GM12878 (cell line): ENCODE measurements at regions not wholly inside any gene's neighbourhood (a gene's known extent, or its start where the extent isn't known, plus 50 kb on each side); places are given as distances from the start of the nearest gene placed in this dataset.

Experiments
- ATAC-seq: fragments of 200-7000 bp; cut with Tn5 transposase; 3 replicates; pipeline ENCODE4 v1.9.1; 2020; ENCODE audit warnings: mild to moderate bottlenecking, moderate library complexity
- BruUV-seq: library from RNA; stranded (reverse); fragments of 400-500 nt; replicated peaks from 2 replicates; lab custom pipeline; 2021; lab: Mats Ljungman, UMichigan
- CTCF ChIA-PET: fragments of 300-600 bp; sonication (Branson Sonifier 250); formaldehyde crosslinking; extraction: SDS; loops from one replicate; lab custom pipeline; 2021; ENCODE audit warnings: inconsistent platforms; lab: Yijun Ruan, JAX
- POLR2A ChIA-PET: fragments of 350-600 bp; formaldehyde crosslinking; extraction: SDS; loops from one replicate; lab custom pipeline; 2021; ENCODE audit warnings: inconsistent platforms; lab: Charles Lee
- RAD21 ChIA-PET: fragments of 300-600 bp; sonication (Branson Sonifier 250); formaldehyde crosslinking; loops from one replicate; lab custom pipeline; 2023; ENCODE audit warnings: antibody characterized with exemption; ENCODE audit not compliant: unreplicated experiment; lab: Charles Lee
- SMC1A ChIA-PET: fragments of 300-600 bp; sonication (Branson Sonifier 250); formaldehyde crosslinking; loops from one replicate; lab custom pipeline; 2023; ENCODE audit not compliant: unreplicated experiment, uncharacterized antibody; lab: Charles Lee
- DNase-seq: peaks from one replicate; pipeline ENCODE4 v3.0.0-alpha.2; 2011; ENCODE audit warnings: low read depth, low spot score
- FAIRE-seq: peaks from 3 replicates; lab custom pipeline; 2011; peaks lifted over from hg19 to GRCh38; lab: Jason Lieb, UNC
- H2AFZ ChIP-seq: 2 replicates; pipeline ENCODE4 v1.6.0; 2011; ENCODE audit warnings: low read depth, low read length, control low read depth; ENCODE audit not compliant: control insufficient read depth
- H3K27ac ChIP-seq: 2 replicates; pipeline ENCODE4 v1.5.1; 2011; ENCODE audit warnings: control low read depth; ENCODE audit not compliant: control insufficient read depth, insufficient read depth
- H3K27me3 ChIP-seq, 2 experiments: replicated peaks in 1 of 2; 2 replicates each; pipeline versions ENCODE4 v1.6.0 to v1.6.1; 2011; ENCODE audit warnings: low read length in 1 of 2; ENCODE audit not compliant: control insufficient read depth in 2 of 2, insufficient read depth in 2 of 2
- H3K36me3 ChIP-seq, 2 experiments: 2 replicates each; pipeline ENCODE4 v1.5.1; 2011; ENCODE audit warnings: low read length in 1 of 2; ENCODE audit not compliant: control insufficient read depth in 2 of 2, insufficient read depth in 2 of 2
- H3K4me1 ChIP-seq: 2 replicates; pipeline ENCODE4 v1.6.1; 2011; ENCODE audit warnings: mild to moderate bottlenecking, low read length, moderate library complexity, mixed read lengths; ENCODE audit not compliant: control insufficient read depth, insufficient read depth
- H3K4me2 ChIP-seq: 2 replicates; pipeline ENCODE4 v1.6.0; 2011; ENCODE audit warnings: control low read depth; ENCODE audit not compliant: control insufficient read depth, insufficient read depth
- H3K4me3 ChIP-seq: fragments of 200-600 bp; sonication (generic); 2 replicates; pipeline ENCODE4 v1.5.1; 2016
- H3K79me2 ChIP-seq: 2 replicates; pipeline ENCODE4 v1.6.0; 2011; ENCODE audit warnings: low read length; ENCODE audit not compliant: control insufficient read depth, insufficient read depth
- H3K9ac ChIP-seq: 2 replicates; pipeline ENCODE4 v1.8.0; 2011; ENCODE audit warnings: low read length, control low read depth, mixed read lengths; ENCODE audit not compliant: control insufficient read depth, insufficient read depth
- H3K9me3 ChIP-seq: replicated peaks from 3 replicates; pipeline ENCODE4 v1.5.1; 2011; ENCODE audit warnings: mild to moderate bottlenecking, low read length; ENCODE audit not compliant: control insufficient read depth, insufficient read depth
- H4K20me1 ChIP-seq: 2 replicates; pipeline ENCODE4 v1.6.0; 2011; ENCODE audit not compliant: control insufficient read depth, insufficient read depth
- ASH2L ChIP-seq: fragments of 300-600, 200-600 bp; sonication (generic); IDR thresholded peaks from 2 replicates; pipeline ENCODE4 v1.6.1; 2017; ENCODE audit warnings: low read depth, mild to moderate bottlenecking, borderline replicate concordance
- DPF2 ChIP-seq: fragments of 450-650 bp; IDR thresholded peaks from 2 replicates; pipeline ENCODE4 v1.6.1; 2017; ENCODE audit warnings: mild to moderate bottlenecking
- EP300 ChIP-seq, 2 experiments: fragments of 150-350 bp in 1 of 2; IDR thresholded peaks; 2 replicates each; pipeline ENCODE4 v1.6.1; 2011 to 2012; ENCODE audit warnings: low read depth in 2 of 2, low read length in 2 of 2, borderline replicate concordance in 1 of 2, improper control_type of control experiment in 1 of 2, inconsistent platforms in 1 of 2; ENCODE audit not compliant: control insufficient read depth in 1 of 2
- FOXM1 ChIP-seq: IDR thresholded peaks from 2 replicates; pipeline ENCODE4 v1.6.1; 2012; ENCODE audit warnings: low read depth, mild to moderate bottlenecking, inconsistent platforms, low read length, moderate library complexity
- HDGF ChIP-seq: fragments of 450-650 bp; IDR thresholded peaks from 2 replicates; pipeline ENCODE4 v1.6.1; 2016; ENCODE audit warnings: antibody characterized with exemption
- PRDM15 ChIP-seq: fragments of 450-650 bp; formaldehyde crosslinking; IDR thresholded peaks from 2 replicates; pipeline ENCODE4 v1.4.0; 2020; ENCODE audit warnings: mild to moderate bottlenecking, moderate library complexity
- RBBP5 ChIP-seq: fragments of 200-600 bp; sonication (generic); conservative IDR thresholded peaks from 2 replicates; pipeline ENCODE4 v1.6.1; 2016
- ZNF622 ChIP-seq: fragments of 450-650 bp; IDR thresholded peaks from 2 replicates; pipeline ENCODE4 v1.6.1; 2017; ENCODE audit warnings: mild to moderate bottlenecking, inconsistent platforms
- WGBS: methylation state at CpG from one replicate; pipeline ENCODE4 v1.1.6; 2016; ENCODE audit warnings: low lambda C conversion rate; ENCODE audit not compliant: insufficient replicate concordance, insufficient coverage; ENCODE audit errors: missing lambda C conversion rate; 5-methylcytosine and 5-hydroxymethylcytosine counted together
- in situ Hi-C: fragments of 300-500 bp; cut with MboI; formaldehyde crosslinking; loops from 9 replicates; pipeline ENCODE4 v1.14.3; 2018; ENCODE audit warnings: mixed read lengths
- intact Hi-C: fragments of 100-400 bp; cut with micrococcal nuclease; formaldehyde crosslinking; loops from one replicate; pipeline ENCODE4 v1.14.2; 2022; ENCODE audit not compliant: unreplicated experiment

GRCh38 chrX:55142919-55143310 is 54.1 kb downstream of the PAGE2 start:
- no peaks in the 10 kb centered on the region; the same call in 2 of the 3 replicates for H3K9me3 ChIP-seq
- H3K4me2 ChIP-seq: no peak overlapping the region
- H3K27ac ChIP-seq: no peak overlapping the region
- no peaks in the 10 kb centered on the region for H3K27me3 ChIP-seq
- H3K79me2 ChIP-seq: no peaks in the 10 kb centered on the region
- no peaks in the 10 kb centered on the region for H3K4me1 ChIP-seq
- RAD21 ChIA-PET: no interaction called here
- FAIRE-seq (no peak), DNase-seq (no peak), ATAC-seq (no peak)
- SMC1A ChIA-PET: no interaction called here
- H3K9ac ChIP-seq: no peak overlapping the region
- no peaks in the 10 kb centered on the region for H3K36me3 ChIP-seq
- POLR2A ChIA-PET: no interaction called here
- 86% methylated on average over 6 of the region's 6 CpGs for WGBS
- H2AFZ ChIP-seq: no peak overlapping the region
- in situ Hi-C loops: no loop called here
- no peaks in the 10 kb centered on the region for H4K20me1 ChIP-seq
- BruUV-seq: no TSS peak
- H3K4me3 ChIP-seq: no peak overlapping the region
- no peak for TF ChIP-seq RBBP5
- no peak for TF ChIP-seq FOXM1
- no peak for TF ChIP-seq PRDM15
- no peak for TF ChIP-seq EP300 (IDR thresholded peaks at IDR 0.05; ENCODE audit: borderline replicate concordance in 1 of 2, control insufficient read depth in 1 of 2, low read depth in 2 of 2, low read length in 2 of 2)
- TF ChIP-seq HDGF: no peak
- no peak for TF ChIP-seq ZNF622
- no peak for TF ChIP-seq DPF2
- TF ChIP-seq ASH2L: no peak
- CTCF ChIA-PET: no interaction called here
- intact Hi-C loops: no loop called here
